ENCODE measurements at regions not wholly inside any gene's neighbourhood (a gene's known extent, or its start where the extent isn't known, plus 50 kb on each side); places are given as distances from the start of the nearest gene placed in this dataset.

DNA sequence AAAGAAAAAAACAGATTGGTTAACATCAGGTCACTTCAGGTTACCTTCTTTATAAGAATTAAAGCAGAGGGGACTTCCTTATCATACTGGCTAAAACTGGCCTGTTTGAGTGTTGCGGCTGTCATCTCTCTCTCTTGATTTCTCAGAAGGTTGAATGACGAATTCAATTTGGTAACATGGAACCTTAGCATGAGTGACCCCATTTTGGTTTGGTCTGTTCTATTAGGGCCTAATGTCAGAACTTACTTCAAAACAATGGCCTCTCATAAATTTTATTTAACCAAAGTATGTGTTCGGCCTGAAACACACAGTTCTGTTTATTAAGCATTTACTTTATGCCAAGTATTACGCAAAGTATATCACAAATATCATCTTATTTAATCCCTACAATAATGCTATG is 147.5 kb downstream of the CAAP1 start:
- no peak overlapping the region for H3K27ac ChIP-seq
- no peaks in the 10 kb centered on the region for H3K4me1 ChIP-seq
- no peaks in the 10 kb centered on the region for H3K36me3 ChIP-seq (ENCODE audit: low read depth, missing control alignments)
- whole genome bisulfite sequencing, 2 donors = 96 to 98% methylated on average over 4 of the region's 4 CpGs
- no peaks in the 10 kb centered on the region for H3K27me3 ChIP-seq
- DNase-seq = no peak
- no peak for TF ChIP-seq POLR2A (IDR thresholded peaks at IDR 0.05)
- no peak for TF ChIP-seq CTCF (IDR thresholded peaks at IDR 0.05)
- intact Hi-C loops (cut with DNase I; ENCODE audit: low total_unique reads) = no loop called here
- H3K9me3 ChIP-seq = no peaks in the 10 kb centered on the region
- H3K4me3 ChIP-seq = no peak overlapping the region

- intact Hi-C loops (cut with DNase I; ENCODE audit: low total_unique reads) = no loop called here
- H3K36me3 ChIP-seq (ENCODE audit: low read depth, missing control alignments) = no peaks in the 10 kb centered on the region
- no peak for DNase-seq
- H3K27ac ChIP-seq = no peak overlapping the region
- no peak overlapping the region for H3K4me3 ChIP-seq
- H3K9me3 ChIP-seq = no peaks in the 10 kb centered on the region
- H3K4me1 ChIP-seq = no peaks in the 10 kb centered on the region
- 37 to 46% methylated on average over 2 of the region's 2 CpGs for WGBS, 2 donors
- no peaks in the 10 kb centered on the region for H3K27me3 ChIP-seq
- TF ChIP-seq POLR2A (IDR thresholded peaks at IDR 0.05) (no peak), CTCF (IDR thresholded peaks at IDR 0.05) (peak; percentile 11 to 90 (median 62))
Measured at GRCh38 chr9:26744191-26744965, 148.2 kb downstream of the CAAP1 start.

DNA sequence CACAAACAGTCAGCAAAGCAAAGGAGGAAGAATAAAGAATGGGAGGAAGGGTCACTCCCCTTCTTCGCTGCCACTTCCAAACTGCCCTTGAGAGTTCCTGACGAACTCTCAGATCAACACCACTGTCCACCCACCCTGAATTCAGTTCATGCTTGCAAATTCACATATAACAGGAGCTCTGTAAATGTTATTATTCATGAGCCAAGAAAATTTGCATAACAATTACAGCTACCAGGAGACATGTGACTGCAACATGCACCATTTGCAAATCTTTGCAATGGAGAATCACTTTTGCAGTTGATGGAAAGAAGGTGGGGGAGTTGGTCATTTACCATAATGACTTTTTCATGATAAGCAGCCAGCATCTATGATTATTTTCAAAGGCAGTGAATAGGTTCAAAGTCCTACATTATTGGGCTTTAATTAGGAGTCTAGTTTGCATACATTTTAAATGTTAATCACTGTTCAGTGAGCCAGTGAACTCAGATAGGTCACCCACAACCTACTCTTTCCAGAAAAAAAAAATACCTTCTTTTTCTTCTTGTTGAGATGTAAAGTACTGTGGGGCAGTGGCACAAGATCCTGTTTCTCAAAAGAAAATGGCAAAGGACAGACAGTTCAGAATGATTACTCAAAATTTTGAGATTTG is 149.7 kb downstream of the CAAP1 start:
- no peak for DNase-seq
- intact Hi-C loops (cut with DNase I; ENCODE audit: low total_unique reads) = no loop called here
- Histone ChIP-seq H3K4me3 (no peak overlapping the region), H3K27me3 (no peaks in the 10 kb centered on the region), H3K9me3 (no peaks in the 10 kb centered on the region), H3K27ac (no peak overlapping the region), H3K4me1 (no peaks in the 10 kb centered on the region), H3K36me3 (ENCODE audit: low read depth, missing control alignments) (no peaks in the 10 kb centered on the region)
- WGBS, 2 donors = 35 to 50% methylated on average over 2 of the region's 2 CpGs
- TF ChIP-seq POLR2A (IDR thresholded peaks at IDR 0.05) (no peak), CTCF (IDR thresholded peaks at IDR 0.05) (no peak)

DNA sequence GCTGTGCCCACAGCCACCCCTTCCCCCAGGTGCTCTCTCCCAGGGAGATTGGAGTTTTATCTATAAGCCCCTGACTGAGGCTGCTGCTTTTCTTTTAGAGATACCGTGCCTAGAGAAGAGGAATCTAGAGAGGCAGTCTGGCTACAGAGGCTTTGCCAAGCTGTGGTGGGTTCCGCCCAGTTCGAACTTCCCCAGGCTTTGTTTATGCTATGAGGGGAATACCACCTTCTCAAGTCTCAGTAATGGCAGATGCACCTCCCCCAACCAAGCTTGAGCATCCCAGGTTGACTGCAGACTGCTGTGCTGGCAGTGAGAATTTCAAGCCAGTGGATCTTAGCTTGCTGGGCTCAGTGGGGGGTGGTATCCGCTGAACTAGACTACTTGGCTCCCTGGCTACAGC is 157.4 kb downstream of the CAAP1 start:
- no peaks in the 10 kb centered on the region for H3K27me3 ChIP-seq
- TF ChIP-seq POLR2A (IDR thresholded peaks at IDR 0.05) (no peak), CTCF (IDR thresholded peaks at IDR 0.05) (no peak)
- H3K27ac ChIP-seq = no peak overlapping the region
- H3K4me3 ChIP-seq = no peak overlapping the region
- WGBS, 2 donors = 92 to 93% methylated on average over 3 to 4 of the region's 4 CpGs
- no peaks in the 10 kb centered on the region for H3K36me3 ChIP-seq (ENCODE audit: low read depth, missing control alignments)
- intact Hi-C loops (cut with DNase I; ENCODE audit: low total_unique reads) = no loop called here
- H3K9me3 ChIP-seq = no peaks in the 10 kb centered on the region
- no peak for DNase-seq
- no peaks in the 10 kb centered on the region for H3K4me1 ChIP-seq

All from testis (tissue), 2 donors.